Activated B cell treated with CpG ODN at 0.5 μM for 24 hours (primary cell): ENCODE measurements at regions not wholly inside any gene's neighbourhood (a gene's known extent, or its start where the extent isn't known, plus 50 kb on each side); places are given as distances from the start of the nearest gene placed in this dataset.
A peak's percentile ranks its signal among the peaks of the same experiment; 100 is the strongest.

Source experiments
- ATAC-seq: fragments of 200-7000 bp; cut with Tn5 transposase; one replicate; pipeline ENCODE4 v1.10.0; 2021; ENCODE audit warnings: low read depth, mild to moderate bottlenecking, moderate library complexity
- CTCF ChIA-PET: fragments of 350-600 bp; sonication (Branson Sonifier 250); formaldehyde crosslinking; loops from one replicate; lab custom pipeline; 2021; ENCODE audit warnings: antibody characterized with exemption; lab: Charles Lee
- POLR2A ChIA-PET: fragments of 350-600 bp; sonication (Branson Sonifier 250); formaldehyde crosslinking; loops from one replicate; lab custom pipeline; 2021; ENCODE audit warnings: antibody characterized with exemption; lab: Charles Lee
- DNase-seq: peaks from one replicate; pipeline ENCODE4 v3.0.0; 2022
- H3K27ac Mint-ChIP-seq: one replicate; pipeline ENCODE4 v1.8.0; 2020; ENCODE audit warnings: mixed read lengths
- H3K27me3 Mint-ChIP-seq: one replicate; pipeline ENCODE4 v1.8.0; 2021; ENCODE audit warnings: mixed read lengths
- H3K36me3 Mint-ChIP-seq: one replicate; pipeline ENCODE4 v1.8.0; 2021; ENCODE audit warnings: low read depth, mixed read lengths
- H3K4me1 Mint-ChIP-seq: one replicate; pipeline ENCODE4 v1.8.0; 2021; ENCODE audit warnings: mixed read lengths
- H3K4me3 Mint-ChIP-seq: one replicate; pipeline ENCODE4 v1.8.0; 2020; ENCODE audit warnings: mild to moderate bottlenecking, mixed read lengths
- H3K9me3 Mint-ChIP-seq: one replicate; pipeline ENCODE4 v1.8.0; 2020; ENCODE audit warnings: mixed read lengths
- CTCF ChIP-seq: fragments of 200-600 bp; IDR thresholded peaks from one replicate; pipeline ENCODE4 v1.8.0; 2022; ENCODE audit warnings: antibody characterized with exemption, mild to moderate bottlenecking
- intact Hi-C: fragments of 100-400 bp; cut with micrococcal nuclease; formaldehyde crosslinking; loops from one replicate; pipeline ENCODE4 v1.15.1; 2024

- Mint-ChIP-seq H3K4me1 (peaks cover 80% of the 10 kb centered on the region), H3K4me3 (peak overlapping the region; percentile 85), H3K36me3 (peaks cover 19% of the 10 kb centered on the region), H3K9me3 (no peaks in the 10 kb centered on the region), H3K27ac (peak overlapping the region; percentile 97), H3K27me3 (no peaks in the 10 kb centered on the region)
- DNase-seq, result no peak
- no peak for TF ChIP-seq CTCF
- CTCF ChIA-PET, result no interaction called here
- POLR2A ChIA-PET, result interaction anchor here (0.5 to 3.8 kb wide), 7 partner anchors 8 to 1801 kb away, joined by 3 to 85 read pairs (median 3); partner anchors contain the start of gene KDM6A
- intact Hi-C loops, result loop anchor here (1.0 to 10.0 kb wide), 5 partner anchors 8 to 1206 kb away; no protein-coding TSS in a partner anchor
- peak; percentile 53 for ATAC-seq
Observed at GRCh38 chrX:45758738-45759397, 558.2 kb upstream of the DIPK2B start.

- H3K4me3 Mint-ChIP-seq, result peak overlapping the region; percentile 85
Observed at GRCh38 chrX:45758319-45758718, 557.6 kb upstream of the DIPK2B start.

GRCh38 chrX:45757272-45757671, 556.6 kb upstream of the DIPK2B start:
- Mint-ChIP-seq H3K27me3 (no peaks in the 10 kb centered on the region), H3K4me1 (peaks cover 64% of the 10 kb centered on the region), H3K27ac (peak overlapping the region; percentile 41), H3K36me3 (peaks cover 19% of the 10 kb centered on the region), H3K4me3 (no peak overlapping the region), H3K9me3 (no peaks in the 10 kb centered on the region)
- ATAC-seq (no peak), DNase-seq (no peak)
- TF ChIP-seq CTCF, result no peak
- ChIA-PET CTCF (interaction anchor here (0.6 kb wide), 1 partner anchor 510 kb away, joined by 3 read pairs; no protein-coding TSS in a partner anchor), POLR2A (interaction anchor here (2.5 to 3.8 kb wide), 2 partner anchors 12 to 13 kb away, joined by 12 to 85 read pairs; no protein-coding TSS in a partner anchor)
- intact Hi-C loops, result loop anchor here (10.0 kb wide), 3 partner anchors 48 to 1208 kb away; no protein-coding TSS in a partner anchor

More at GRCh38 chrX:45758319-45758718, 557.6 kb upstream of the DIPK2B start:
- no peaks in the 10 kb centered on the region for H3K9me3 Mint-ChIP-seq
- intact Hi-C loops, result loop anchor here (1.0 to 10.0 kb wide), 5 partner anchors 9 to 1206 kb away; no protein-coding TSS in a partner anchor
- DNase-seq, result no peak
- ATAC-seq, result peak; percentile 19
- peaks cover 19% of the 10 kb centered on the region for H3K36me3 Mint-ChIP-seq
- H3K4me1 Mint-ChIP-seq, result peaks cover 75% of the 10 kb centered on the region
- H3K27me3 Mint-ChIP-seq, result no peaks in the 10 kb centered on the region
- peak overlapping the region; percentile 97 for H3K27ac Mint-ChIP-seq
- POLR2A ChIA-PET, result interaction anchor here (0.6 to 3.8 kb wide), 4 partner anchors 9 to 1800 kb away, joined by 3 to 85 read pairs (median 4); no protein-coding TSS in a partner anchor
- CTCF ChIA-PET, result no interaction called here
- no peak for TF ChIP-seq CTCF

- ChIA-PET CTCF (no interaction called here), POLR2A (interaction anchor here (2.5 kb wide), 1 partner anchor 13 kb away, joined by 12 read pairs; no protein-coding TSS in a partner anchor)
- no peak for TF ChIP-seq CTCF
- intact Hi-C loops, result loop anchor here (10.0 kb wide), 3 partner anchors 48 to 1208 kb away; no protein-coding TSS in a partner anchor
- peaks cover 57% of the 10 kb centered on the region for H3K4me1 Mint-ChIP-seq
- H3K36me3 Mint-ChIP-seq, result peaks cover 18% of the 10 kb centered on the region
- no peak overlapping the region for H3K4me3 Mint-ChIP-seq
- H3K27me3 Mint-ChIP-seq, result no peaks in the 10 kb centered on the region
- H3K9me3 Mint-ChIP-seq, result no peaks in the 10 kb centered on the region
- no peak for DNase-seq
- no peak for ATAC-seq
- peak overlapping the region; percentile 41 for H3K27ac Mint-ChIP-seq
Observed at GRCh38 chrX:45756557-45756956, 555.9 kb upstream of the DIPK2B start.

- H3K4me1 Mint-ChIP-seq, result peaks cover 54% of the 10 kb centered on the region
- H3K4me3 Mint-ChIP-seq, result no peak overlapping the region
- no peaks in the 10 kb centered on the region for H3K9me3 Mint-ChIP-seq
- H3K27me3 Mint-ChIP-seq, result no peaks in the 10 kb centered on the region
- no peak for TF ChIP-seq CTCF
- peak overlapping the region; percentile 50 for H3K27ac Mint-ChIP-seq
- intact Hi-C loops, result loop anchor here (10.0 kb wide), 3 partner anchors 49 to 1209 kb away; no protein-coding TSS in a partner anchor
- peaks cover 14% of the 10 kb centered on the region for H3K36me3 Mint-ChIP-seq
- ATAC-seq (no peak), DNase-seq (no peak)
- ChIA-PET POLR2A (interaction anchor here (2.5 kb wide), 1 partner anchor 14 kb away, joined by 12 read pairs; no protein-coding TSS in a partner anchor), CTCF (no interaction called here)
Observed at GRCh38 chrX:45755703-45756102, 555.0 kb upstream of the DIPK2B start.
